ENCODE measurements at regions not wholly inside any gene's neighbourhood (a gene's known extent, or its start where the extent isn't known, plus 50 kb on each side); places are given as distances from the start of the nearest gene placed in this dataset.

- no peak for TF ChIP-seq MYC (IDR thresholded peaks at IDR 0.05; ENCODE audit: borderline replicate concordance, low read length)
- no peak for TF ChIP-seq CTCF (IDR thresholded peaks at IDR 0.05)
Measured at GRCh38 chr2:5319493-5319892, 372.7 kb upstream of the SOX11 start.
